ENCODE measurements at regions not wholly inside any gene's neighbourhood (a gene's known extent, or its start where the extent isn't known, plus 50 kb on each side); places are given as distances from the start of the nearest gene placed in this dataset.

GRCh38 chr17:36748272-36748671, 146.9 kb downstream of the MRM1 start:
- Histone ChIP-seq H3K27me3 (no peaks in the 10 kb centered on the region), H3K36me3 (no peaks in the 10 kb centered on the region), H3K4me1 (ENCODE audit: low read depth) (no peaks in the 10 kb centered on the region), H3K27ac (no peak overlapping the region), H3K9me3 (ENCODE audit: low read depth) (no peaks in the 10 kb centered on the region), H3K4me3 (no peak overlapping the region)
- TF ChIP-seq CTCF (IDR thresholded peaks at IDR 0.05; ENCODE audit: low read depth, low read length) = no peak
- no peak for DNase-seq (ENCODE audit: low read depth in 1 of 2, low spot score in 1 of 2)

GRCh38 chr17:36749493-36749892, 148.1 kb downstream of the MRM1 start:
- Histone ChIP-seq H3K27me3 (no peaks in the 10 kb centered on the region), H3K4me3 (no peak overlapping the region), H3K36me3 (no peaks in the 10 kb centered on the region), H3K9me3 (ENCODE audit: low read depth) (no peaks in the 10 kb centered on the region), H3K4me1 (ENCODE audit: low read depth) (no peaks in the 10 kb centered on the region), H3K27ac (no peak overlapping the region)
- DNase-seq (ENCODE audit: low read depth in 1 of 2, low spot score in 1 of 2) = no peak
- no peak for TF ChIP-seq CTCF (IDR thresholded peaks at IDR 0.05; ENCODE audit: low read depth, low read length)

GRCh38 chr17:36750316-36750885, 149.0 kb downstream of the MRM1 start:
- Histone ChIP-seq H3K27me3 (no peaks in the 10 kb centered on the region), H3K27ac (no peak overlapping the region), H3K4me3 (no peak overlapping the region), H3K4me1 (ENCODE audit: low read depth) (no peaks in the 10 kb centered on the region), H3K9me3 (ENCODE audit: low read depth) (no peaks in the 10 kb centered on the region), H3K36me3 (no peaks in the 10 kb centered on the region)
- no peak for TF ChIP-seq CTCF (IDR thresholded peaks at IDR 0.05; ENCODE audit: low read depth, low read length)
- DNase-seq (ENCODE audit: low read depth in 1 of 2, low spot score in 1 of 2) = no peak

- Histone ChIP-seq H3K9me3 (ENCODE audit: low read depth) (no peaks in the 10 kb centered on the region), H3K36me3 (no peaks in the 10 kb centered on the region), H3K4me1 (ENCODE audit: low read depth) (no peaks in the 10 kb centered on the region), H3K27me3 (no peaks in the 10 kb centered on the region), H3K27ac (no peak overlapping the region), H3K4me3 (no peak overlapping the region)
- no peak for TF ChIP-seq CTCF (IDR thresholded peaks at IDR 0.05; ENCODE audit: low read depth, low read length)
- DNase-seq (ENCODE audit: low read depth in 1 of 2, low spot score in 1 of 2) = no peak
Measured at GRCh38 chr17:36752096-36752888, 150.9 kb downstream of the MRM1 start.

- DNase-seq (ENCODE audit: low read depth in 1 of 2, low spot score in 1 of 2) = peak; percentile 12 to 36
- peak; percentile 37 for TF ChIP-seq CTCF (IDR thresholded peaks at IDR 0.05; ENCODE audit: low read depth, low read length)
- H3K27me3 ChIP-seq = no peaks in the 10 kb centered on the region
Measured at GRCh38 chr17:36755586-36755985, 154.2 kb downstream of the MRM1 start.

More at GRCh38 chr17:36755586-36755985, 154.2 kb downstream of the MRM1 start:
- Histone ChIP-seq H3K36me3 (no peaks in the 10 kb centered on the region), H3K27ac (no peak overlapping the region), H3K4me3 (no peak overlapping the region), H3K4me1 (ENCODE audit: low read depth) (no peaks in the 10 kb centered on the region), H3K9me3 (ENCODE audit: low read depth) (no peaks in the 10 kb centered on the region)

Data from cardiac muscle cell (in vitro differentiated cells and primary cell).